ENCODE measurements at regions not wholly inside any gene's neighbourhood (a gene's known extent, or its start where the extent isn't known, plus 50 kb on each side); places are given as distances from the start of the nearest gene placed in this dataset.

DNA sequence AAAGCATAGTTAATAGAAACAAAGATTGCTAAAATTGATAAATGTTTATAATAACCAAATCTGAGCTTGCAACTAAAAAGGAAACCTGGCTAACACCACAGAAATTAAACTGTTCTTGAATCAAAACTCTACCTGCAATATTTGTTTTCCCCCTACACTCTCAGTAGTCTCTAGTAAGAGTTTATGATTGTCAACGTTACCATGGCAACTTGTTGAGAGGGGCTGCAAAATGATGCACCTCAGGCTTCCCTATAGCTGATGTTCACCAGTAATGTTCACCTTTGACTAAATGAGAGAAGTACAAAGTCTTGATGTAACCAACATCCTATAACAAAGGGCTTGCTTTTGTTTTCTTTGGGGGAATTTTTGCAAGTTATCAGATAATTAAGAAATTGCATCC, 101.1 kb upstream of the FHIT start:
- Histone ChIP-seq H3K4me1 (ENCODE audit: control insufficient read depth, low read length) (peaks cover 5% of the 10 kb centered on the region; the same call in 1 of the 2 replicates), H4K20me1 (ENCODE audit: control insufficient read depth, insufficient read depth, low read depth, low read length) (no peaks in the 10 kb centered on the region), H3K4me2 (ENCODE audit: low read length) (no peak overlapping the region), H3K36me3 (ENCODE audit: control insufficient read depth, low read length) (no peaks in the 10 kb centered on the region), H3K9me3 (ENCODE audit: control insufficient read depth, insufficient read depth, low read length) (no peaks in the 10 kb centered on the region), H3K27me3 (ENCODE audit: control insufficient read depth, low read length) (no peaks in the 10 kb centered on the region), H3K4me3 (ENCODE audit: low read length) (no peak overlapping the region), H3K9me2 (replicated peaks; ENCODE audit: control insufficient read depth, low read length) (no peaks in the 10 kb centered on the region), H3K79me2 (ENCODE audit: control insufficient read depth, low read length) (no peaks in the 10 kb centered on the region), H3F3A (ENCODE audit: control insufficient read depth, insufficient read depth) (no peaks in the 10 kb centered on the region), H3K27ac (ENCODE audit: low read depth, low read length) (no peak overlapping the region)
- no peak for TF ChIP-seq EZH2phosphoT487 (IDR thresholded peaks at IDR 0.05; ENCODE audit: borderline replicate concordance, low read length)
- TF ChIP-seq, protein P1, sequence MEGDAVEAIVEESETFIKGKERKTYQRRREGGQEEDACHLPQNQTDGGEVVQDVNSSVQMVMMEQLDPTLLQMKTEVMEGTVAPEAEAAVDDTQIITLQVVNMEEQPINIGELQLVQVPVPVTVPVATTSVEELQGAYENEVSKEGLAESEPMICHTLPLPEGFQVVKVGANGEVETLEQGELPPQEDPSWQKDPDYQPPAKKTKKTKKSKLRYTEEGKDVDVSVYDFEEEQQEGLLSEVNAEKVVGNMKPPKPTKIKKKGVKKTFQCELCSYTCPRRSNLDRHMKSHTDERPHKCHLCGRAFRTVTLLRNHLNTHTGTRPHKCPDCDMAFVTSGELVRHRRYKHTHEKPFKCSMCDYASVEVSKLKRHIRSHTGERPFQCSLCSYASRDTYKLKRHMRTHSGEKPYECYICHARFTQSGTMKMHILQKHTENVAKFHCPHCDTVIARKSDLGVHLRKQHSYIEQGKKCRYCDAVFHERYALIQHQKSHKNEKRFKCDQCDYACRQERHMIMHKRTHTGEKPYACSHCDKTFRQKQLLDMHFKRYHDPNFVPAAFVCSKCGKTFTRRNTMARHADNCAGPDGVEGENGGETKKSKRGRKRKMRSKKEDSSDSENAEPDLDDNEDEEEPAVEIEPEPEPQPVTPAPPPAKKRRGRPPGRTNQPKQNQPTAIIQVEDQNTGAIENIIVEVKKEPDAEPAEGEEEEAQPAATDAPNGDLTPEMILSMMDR (IDR thresholded peaks at IDR 0.05; ENCODE audit: low read depth, low read length, poor library complexity, severe bottlenecking): no peak

DNA sequence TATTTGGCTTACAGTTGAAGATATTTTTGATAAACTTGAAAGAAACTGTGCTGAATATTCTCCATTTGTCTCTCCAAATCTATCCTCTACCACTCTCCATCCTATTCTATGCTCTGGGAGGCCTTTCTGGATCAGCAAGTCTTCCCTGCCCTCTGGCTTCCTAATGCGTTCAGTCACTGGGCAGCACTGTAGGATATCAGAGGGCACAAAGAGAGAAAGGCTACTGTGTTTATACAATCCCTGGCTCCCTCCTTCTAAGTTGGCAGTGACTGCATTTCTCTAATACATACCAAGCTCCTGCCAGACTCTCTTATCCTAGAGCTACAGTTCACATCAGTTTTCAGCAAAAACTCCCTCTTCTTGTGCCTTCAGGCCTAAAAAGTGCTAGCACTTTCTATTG, 102.1 kb upstream of the FHIT start:
- no peaks in the 10 kb centered on the region for H3K9me3 ChIP-seq (ENCODE audit: control insufficient read depth, insufficient read depth, low read length)
- H3K27ac ChIP-seq (ENCODE audit: low read depth, low read length): no peak overlapping the region
- no peaks in the 10 kb centered on the region for H3K79me2 ChIP-seq (ENCODE audit: control insufficient read depth, low read length)
- TF ChIP-seq EZH2phosphoT487 (IDR thresholded peaks at IDR 0.05; ENCODE audit: borderline replicate concordance, low read length): no peak
- TF ChIP-seq, protein P1 (IDR thresholded peaks at IDR 0.05; ENCODE audit: low read depth, low read length, poor library complexity, severe bottlenecking): no peak
- no peaks in the 10 kb centered on the region for H3F3A ChIP-seq (ENCODE audit: control insufficient read depth, insufficient read depth)
- H3K27me3 ChIP-seq (ENCODE audit: control insufficient read depth, low read length): no peaks in the 10 kb centered on the region
- no peak overlapping the region for H3K4me2 ChIP-seq (ENCODE audit: low read length)
- no peaks in the 10 kb centered on the region for H3K36me3 ChIP-seq (ENCODE audit: control insufficient read depth, low read length)
- H4K20me1 ChIP-seq (ENCODE audit: control insufficient read depth, insufficient read depth, low read depth, low read length): no peaks in the 10 kb centered on the region
- peaks cover 5% of the 10 kb centered on the region; the same call in 1 of the 2 replicates for H3K4me1 ChIP-seq (ENCODE audit: control insufficient read depth, low read length)
- no peak overlapping the region for H3K4me3 ChIP-seq (ENCODE audit: low read length)
- no peaks in the 10 kb centered on the region for H3K9me2 ChIP-seq (replicated peaks; ENCODE audit: control insufficient read depth, low read length)

DNA sequence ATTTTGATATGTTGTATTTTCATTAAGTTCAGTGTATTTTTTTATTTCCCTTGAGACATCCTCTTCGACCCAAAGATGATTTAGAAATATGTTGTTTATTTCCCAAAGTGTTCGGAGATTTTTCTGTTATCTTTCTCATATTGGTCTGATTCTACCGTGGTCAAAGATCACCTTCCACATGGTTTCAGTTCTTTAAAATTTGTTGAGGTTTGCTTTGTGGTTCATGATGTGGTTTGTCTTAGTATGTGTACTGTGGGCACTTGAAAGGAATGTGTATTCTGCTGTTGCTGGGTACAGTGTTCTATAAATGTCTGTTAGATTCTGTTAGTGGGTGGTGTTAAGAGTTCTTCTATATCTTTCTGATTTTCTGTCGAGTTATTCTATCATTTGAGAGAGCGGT, 103.4 kb upstream of the FHIT start:
- H3K4me1 ChIP-seq (ENCODE audit: control insufficient read depth, low read length): peaks cover 5% of the 10 kb centered on the region; the same call in 1 of the 2 replicates
- H3K27me3 ChIP-seq (ENCODE audit: control insufficient read depth, low read length): no peaks in the 10 kb centered on the region
- no peak overlapping the region for H3K4me2 ChIP-seq (ENCODE audit: low read length)
- no peaks in the 10 kb centered on the region for H3K9me3 ChIP-seq (ENCODE audit: control insufficient read depth, insufficient read depth, low read length)
- no peaks in the 10 kb centered on the region for H3F3A ChIP-seq (ENCODE audit: control insufficient read depth, insufficient read depth)
- H3K79me2 ChIP-seq (ENCODE audit: control insufficient read depth, low read length): no peaks in the 10 kb centered on the region
- no peaks in the 10 kb centered on the region for H3K9me2 ChIP-seq (replicated peaks; ENCODE audit: control insufficient read depth, low read length)
- no peak for TF ChIP-seq EZH2phosphoT487 (IDR thresholded peaks at IDR 0.05; ENCODE audit: borderline replicate concordance, low read length)
- TF ChIP-seq, protein P1 (IDR thresholded peaks at IDR 0.05; ENCODE audit: low read depth, low read length, poor library complexity, severe bottlenecking): no peak
- no peak overlapping the region for H3K4me3 ChIP-seq (ENCODE audit: low read length)
- no peaks in the 10 kb centered on the region for H3K36me3 ChIP-seq (ENCODE audit: control insufficient read depth, low read length)
- H3K27ac ChIP-seq (ENCODE audit: low read depth, low read length): no peak overlapping the region
- H4K20me1 ChIP-seq (ENCODE audit: control insufficient read depth, insufficient read depth, low read depth, low read length): no peaks in the 10 kb centered on the region

Data from DOHH2 (cell line).